Stimulated activated CD4-positive, alpha-beta T cell treated with anti-CD3 and anti-CD28 coated beads, TNF-alpha, amount 100 ng/mL, for 48 hours (primary cell): ENCODE measurements at regions not wholly inside any gene's neighbourhood (a gene's known extent, or its start where the extent isn't known, plus 50 kb on each side); places are given as distances from the start of the nearest gene placed in this dataset.

Experiments used
- DNase-seq, 3 donors: peaks; one replicate each; pipeline ENCODE4 v3.0.0-alpha.2; 2020; ENCODE audit warnings: low read depth in 3 of 3

GRCh38 chr7:97620495-97620894, 111.4 kb upstream of the TAC1 start:
- DNase-seq = no peak

- DNase-seq = no peak
Observed at GRCh38 chr7:97623333-97623732, 108.6 kb upstream of the TAC1 start.

- DNase-seq = no peak
Observed at GRCh38 chr7:97630116-97630515, 101.8 kb upstream of the TAC1 start.

- DNase-seq = no peak
Observed at GRCh38 chr7:97635622-97636021, 96.3 kb upstream of the TAC1 start.

- DNase-seq = no peak
Observed at GRCh38 chr7:97639036-97639435, 92.8 kb upstream of the TAC1 start.

- no peak for DNase-seq
Observed at GRCh38 chr7:97659363-97660045, 72.4 kb upstream of the TAC1 start.

GRCh38 chr7:97667359-97667758, 64.5 kb upstream of the TAC1 start:
- DNase-seq = no peak

- DNase-seq = no peak
Observed at GRCh38 chr7:97671571-97671970, 60.3 kb upstream of the TAC1 start.

GRCh38 chr7:97680622-97681021, 51.3 kb upstream of the TAC1 start:
- no peak for DNase-seq
